NCI-H146 (cell line): ENCODE measurements at regions not wholly inside any gene's neighbourhood (a gene's known extent, or its start where the extent isn't known, plus 50 kb on each side); places are given as distances from the start of the nearest gene placed in this dataset.

Experiments used
- DNase-seq: peaks from one replicate; lab custom pipeline; 2025; lab: John Stamatoyannopoulos, UW

- DNase-seq, result no peak
These were observed 79.5 kb downstream of the FOXA2 start for GRCh38 chr20:22504829-22505377.

- DNase-seq, result no peak
These were observed 80.8 kb downstream of the FOXA2 start for GRCh38 chr20:22503577-22503976.

- peak; percentile 99 for DNase-seq
These were observed 81.6 kb downstream of the FOXA2 start for GRCh38 chr20:22502731-22503191.

- peak; percentile 74 for DNase-seq
These were observed 82.6 kb downstream of the FOXA2 start for GRCh38 chr20:22501566-22502344.

- DNase-seq, result no peak
These were observed 83.3 kb downstream of the FOXA2 start for GRCh38 chr20:22501034-22501433.

- peak; percentile 100 for DNase-seq
These were observed 84.7 kb downstream of the FOXA2 start for GRCh38 chr20:22499515-22500166.

GRCh38 chr20:22496817-22497216 lies 87.6 kb downstream of the FOXA2 start:
- no peak for DNase-seq

GRCh38 chr20:22495789-22496188 lies 88.6 kb downstream of the FOXA2 start:
- DNase-seq, result no peak

GRCh38 chr20:22495172-22495571 lies 89.2 kb downstream of the FOXA2 start:
- peak; percentile 35 for DNase-seq

GRCh38 chr20:22492497-22492896 lies 91.9 kb downstream of the FOXA2 start:
- DNase-seq, result peak; percentile 65

GRCh38 chr20:22491194-22491505 lies 93.2 kb downstream of the FOXA2 start:
- no peak for DNase-seq

GRCh38 chr20:22490287-22491193 lies 93.8 kb downstream of the FOXA2 start:
- DNase-seq, result peak; percentile 99

- peak; percentile 69 for DNase-seq
These were observed 94.6 kb downstream of the FOXA2 start for GRCh38 chr20:22489626-22490286.

GRCh38 chr20:22480336-22480735 lies 104.0 kb downstream of the FOXA2 start:
- no peak for DNase-seq

- DNase-seq, result no peak
These were observed 108.7 kb downstream of the FOXA2 start for GRCh38 chr20:22475662-22476061.

- no peak for DNase-seq
These were observed 110.1 kb downstream of the FOXA2 start for GRCh38 chr20:22474224-22474623.

- DNase-seq, result no peak
These were observed 111.1 kb downstream of the FOXA2 start for GRCh38 chr20:22473293-22473692.

GRCh38 chr20:22472447-22473100 lies 111.8 kb downstream of the FOXA2 start:
- no peak for DNase-seq

- DNase-seq, result peak; percentile 69
These were observed 113.1 kb downstream of the FOXA2 start for GRCh38 chr20:22471156-22471836.

GRCh38 chr20:22470620-22471026 lies 113.7 kb downstream of the FOXA2 start:
- DNase-seq, result no peak
